Adrenal gland (tissue), 5 donors: ENCODE measurements at regions not wholly inside any gene's neighbourhood (a gene's known extent, or its start where the extent isn't known, plus 50 kb on each side); places are given as distances from the start of the nearest gene placed in this dataset.

Source experiments
- POLR2A ChIP-seq, 2 donors: fragments of 450-650 bp; IDR thresholded peaks; one replicate each; pipeline ENCODE4 v1.6.1; 2017; ENCODE audit warnings: antibody characterized with exemption in 2 of 2, mild to moderate bottlenecking in 2 of 2, moderate library complexity in 1 of 2
- TF ChIP-seq, protein P1 (sequence below), 6 experiments: fragments of 450-650 bp in 4 of 6; fragments of 200-600 bp in 2 of 6; sonication (generic) in 1 of 6; IDR thresholded peaks; 1 replicate in 5 of 6; 2 replicates in 1 of 6; pipeline versions ENCODE4 v1.5.1 to v1.8.0; 2016 to 2021; ENCODE audit warnings: antibody characterized with exemption in 6 of 6, mild to moderate bottlenecking in 2 of 6, moderate library complexity in 1 of 6
- donor health status: DM: no; HTN: no; CAD: no.

DNA sequence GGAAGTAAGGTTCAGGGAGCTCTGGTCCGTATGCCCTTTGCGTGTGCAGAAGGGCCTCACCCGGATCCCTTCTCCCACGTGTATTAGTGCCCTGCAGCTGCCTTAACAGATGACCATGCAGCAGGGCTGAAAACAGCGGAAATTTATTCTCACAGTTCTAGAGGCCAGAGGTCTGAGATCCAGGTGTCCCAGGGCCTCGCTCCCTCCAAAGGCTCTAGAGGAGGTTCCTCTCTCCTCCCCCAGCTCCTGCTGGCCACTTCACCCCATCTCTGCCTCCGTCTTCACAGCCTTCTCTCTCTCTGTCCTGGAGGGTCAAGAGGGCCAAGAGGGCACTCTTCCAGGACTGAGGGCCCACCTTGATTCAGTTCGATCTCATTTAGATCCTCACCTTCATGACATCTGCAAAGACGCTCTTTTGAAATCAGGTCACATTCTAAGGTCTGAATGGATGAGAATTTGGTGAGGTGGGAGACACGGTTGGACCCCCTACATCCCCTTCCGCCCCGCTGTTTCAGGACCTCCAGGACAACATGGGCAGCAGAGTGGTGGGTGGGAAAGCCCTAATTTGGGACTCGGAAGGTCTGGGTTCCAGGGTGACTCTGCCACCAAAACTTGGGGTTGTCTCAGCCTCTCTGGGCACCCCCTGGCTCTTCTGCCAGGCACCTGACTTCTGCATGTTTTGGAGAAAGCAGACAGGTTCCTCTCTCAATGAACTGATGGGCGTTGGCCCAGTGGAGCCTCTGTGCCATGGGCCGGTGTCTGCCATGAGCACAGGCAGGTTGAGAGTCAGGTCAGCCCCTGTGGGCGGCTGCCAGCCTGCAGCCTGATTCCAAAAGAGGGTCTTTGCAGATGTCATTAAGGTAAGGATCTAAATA is 361.2 kb downstream of the SEC14L1 start:
- no peak for TF ChIP-seq POLR2A (IDR thresholded peaks at IDR 0.05)
- TF ChIP-seq, protein P1, sequence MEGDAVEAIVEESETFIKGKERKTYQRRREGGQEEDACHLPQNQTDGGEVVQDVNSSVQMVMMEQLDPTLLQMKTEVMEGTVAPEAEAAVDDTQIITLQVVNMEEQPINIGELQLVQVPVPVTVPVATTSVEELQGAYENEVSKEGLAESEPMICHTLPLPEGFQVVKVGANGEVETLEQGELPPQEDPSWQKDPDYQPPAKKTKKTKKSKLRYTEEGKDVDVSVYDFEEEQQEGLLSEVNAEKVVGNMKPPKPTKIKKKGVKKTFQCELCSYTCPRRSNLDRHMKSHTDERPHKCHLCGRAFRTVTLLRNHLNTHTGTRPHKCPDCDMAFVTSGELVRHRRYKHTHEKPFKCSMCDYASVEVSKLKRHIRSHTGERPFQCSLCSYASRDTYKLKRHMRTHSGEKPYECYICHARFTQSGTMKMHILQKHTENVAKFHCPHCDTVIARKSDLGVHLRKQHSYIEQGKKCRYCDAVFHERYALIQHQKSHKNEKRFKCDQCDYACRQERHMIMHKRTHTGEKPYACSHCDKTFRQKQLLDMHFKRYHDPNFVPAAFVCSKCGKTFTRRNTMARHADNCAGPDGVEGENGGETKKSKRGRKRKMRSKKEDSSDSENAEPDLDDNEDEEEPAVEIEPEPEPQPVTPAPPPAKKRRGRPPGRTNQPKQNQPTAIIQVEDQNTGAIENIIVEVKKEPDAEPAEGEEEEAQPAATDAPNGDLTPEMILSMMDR (IDR thresholded peaks at IDR 0.05): no peak
